GM19025 (cell line): ENCODE measurements at regions not wholly inside any gene's neighbourhood (a gene's known extent, or its start where the extent isn't known, plus 50 kb on each side); places are given as distances from the start of the nearest gene placed in this dataset.
"Not testable (repeated sequence)": the region's sequence is repeated elsewhere in the genome, so short reads cannot be mapped to it uniquely, and the experiment has no call there.

Experiments used
- ATAC-seq: cut with Tn5 transposase; IDR thresholded peaks from one replicate; pipeline ENCODE4 v1.9.1; 2021; ENCODE audit warnings: mild to moderate bottlenecking, low read depth, moderate library complexity; ENCODE audit not compliant: unreplicated experiment

GRCh38 chr2:8133363-8133762, 548.5 kb upstream of the ID2 start:
- no peak for ATAC-seq

GRCh38 chr2:8133913-8134472, 547.9 kb upstream of the ID2 start:
- ATAC-seq, result no peak

- no peak for ATAC-seq
Measured at GRCh38 chr2:8134473-8134932, 547.4 kb upstream of the ID2 start.

- ATAC-seq, result no peak
Measured at GRCh38 chr2:8134985-8135682, 546.7 kb upstream of the ID2 start.

- ATAC-seq, result no peak
Measured at GRCh38 chr2:8137801-8138200, 544.1 kb upstream of the ID2 start.

- no peak for ATAC-seq
Measured at GRCh38 chr2:8138525-8138922, 543.3 kb upstream of the ID2 start.

GRCh38 chr2:8138923-8139667, 542.8 kb upstream of the ID2 start:
- no peak for ATAC-seq

- no peak for ATAC-seq
Measured at GRCh38 chr2:8139668-8140200, 542.1 kb upstream of the ID2 start.

- ATAC-seq, result no peak
Measured at GRCh38 chr2:8141079-8141707, 540.7 kb upstream of the ID2 start.

GRCh38 chr2:8141780-8142179, 540.1 kb upstream of the ID2 start:
- no peak for ATAC-seq

GRCh38 chr2:8142461-8142860, 539.4 kb upstream of the ID2 start:
- ATAC-seq, result no peak

GRCh38 chr2:8144131-8144631, 537.7 kb upstream of the ID2 start:
- no peak for ATAC-seq

GRCh38 chr2:8144785-8145184, 537.1 kb upstream of the ID2 start:
- no peak for ATAC-seq

- ATAC-seq, result not testable (repeated sequence)
Measured at GRCh38 chr2:8145375-8145774, 536.5 kb upstream of the ID2 start.

- ATAC-seq, result no peak
Measured at GRCh38 chr2:8146132-8147005, 535.5 kb upstream of the ID2 start.

- ATAC-seq, result no peak
Measured at GRCh38 chr2:8148260-8149006, 533.4 kb upstream of the ID2 start.

- no peak for ATAC-seq
Measured at GRCh38 chr2:8149007-8149405, 532.9 kb upstream of the ID2 start.

GRCh38 chr2:8149985-8150539, 531.8 kb upstream of the ID2 start:
- no peak for ATAC-seq

- ATAC-seq, result no peak
Measured at GRCh38 chr2:8151888-8152287, 530.0 kb upstream of the ID2 start.
